GM13976 (cell line): ENCODE measurements at regions not wholly inside any gene's neighbourhood (a gene's known extent, or its start where the extent isn't known, plus 50 kb on each side); places are given as distances from the start of the nearest gene placed in this dataset.

Experiments used
- DNase-seq: peaks from one replicate; pipeline ENCODE4 v3.0.0; 2012; ENCODE audit warnings: low spot score
- CTCF ChIP-seq: IDR thresholded peaks from 2 replicates; pipeline ENCODE4 v1.5.1; 2012; ENCODE audit warnings: borderline replicate concordance, mild to moderate bottlenecking; ENCODE audit not compliant: insufficient read depth; ENCODE audit errors: extremely low read depth, missing control alignments, control extremely low read depth
- in situ Hi-C: fragments of 300-500 bp; cut with MboI; formaldehyde crosslinking; loops from one replicate; pipeline ENCODE4 v1.12.0; 2022; ENCODE audit warnings: low sequenced_read_pairs, mixed read lengths, inconsistent platforms; ENCODE audit not compliant: unreplicated experiment

GRCh38 chr11:19480540-19480939 is 232.1 kb upstream of the NAV2 start:
- in situ Hi-C loops: no loop called here
- DNase-seq: no peak
- TF ChIP-seq CTCF: no peak

DNA sequence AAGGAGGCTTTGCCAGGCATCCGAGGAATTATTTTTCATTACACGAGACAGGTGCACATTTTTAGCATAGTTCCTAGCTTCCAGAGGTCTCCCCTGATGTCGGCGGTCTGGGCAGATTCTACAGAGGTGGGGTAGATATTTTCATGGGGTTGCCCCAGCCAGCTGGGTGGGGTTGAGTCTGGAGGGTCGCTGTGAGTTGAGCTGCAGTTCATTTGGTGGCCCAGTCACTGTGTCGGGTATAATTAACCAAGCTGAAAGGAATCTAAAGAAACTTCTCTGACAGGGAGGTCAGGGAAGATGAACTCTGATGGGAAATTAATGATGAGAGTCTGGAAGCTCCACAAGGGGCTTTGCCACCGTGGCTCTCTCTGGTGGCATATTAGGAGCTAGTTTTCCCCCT is 233.7 kb upstream of the NAV2 start:
- TF ChIP-seq CTCF: no peak
- in situ Hi-C loops: no loop called here
- no peak for DNase-seq

DNA sequence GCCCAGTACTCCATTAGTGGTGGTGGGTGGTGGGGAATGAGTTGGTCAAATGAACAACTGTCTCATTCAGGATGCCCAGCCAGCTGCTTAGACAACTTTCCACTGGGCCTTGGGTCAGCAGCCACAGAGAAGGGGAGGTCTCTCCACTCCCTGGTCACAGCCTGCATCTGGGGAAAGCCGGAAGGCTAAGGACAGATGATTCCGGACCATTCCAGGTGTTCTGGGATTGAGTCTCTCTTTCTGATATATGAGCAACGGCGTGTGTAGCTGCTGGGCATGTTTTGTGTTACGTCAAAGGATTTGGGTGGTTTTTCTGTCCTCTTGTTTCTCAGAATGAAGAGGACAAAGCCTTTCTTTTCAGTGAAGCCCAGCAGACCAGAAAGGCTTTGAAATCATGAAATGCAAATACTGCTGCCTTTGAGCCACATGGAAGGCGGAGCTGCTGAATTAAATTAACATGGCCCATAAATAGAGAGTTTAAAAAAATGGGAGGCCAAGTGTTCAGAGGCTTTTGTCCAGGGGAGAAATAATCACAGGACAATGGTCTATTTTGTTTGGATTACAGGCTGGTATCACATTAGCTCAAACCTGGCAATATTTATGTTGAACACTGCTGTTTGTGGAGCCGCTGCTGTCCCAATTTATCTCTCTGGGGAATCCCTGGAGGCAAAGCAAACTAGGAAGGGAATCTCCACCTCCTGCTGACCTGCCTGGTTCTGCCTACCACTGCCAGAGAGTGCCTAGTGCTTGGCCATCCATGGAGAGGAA is 234.4 kb upstream of the E2F8 start:
- in situ Hi-C loops: no loop called here
- no peak for TF ChIP-seq CTCF
- DNase-seq: peak; percentile 64

DNA sequence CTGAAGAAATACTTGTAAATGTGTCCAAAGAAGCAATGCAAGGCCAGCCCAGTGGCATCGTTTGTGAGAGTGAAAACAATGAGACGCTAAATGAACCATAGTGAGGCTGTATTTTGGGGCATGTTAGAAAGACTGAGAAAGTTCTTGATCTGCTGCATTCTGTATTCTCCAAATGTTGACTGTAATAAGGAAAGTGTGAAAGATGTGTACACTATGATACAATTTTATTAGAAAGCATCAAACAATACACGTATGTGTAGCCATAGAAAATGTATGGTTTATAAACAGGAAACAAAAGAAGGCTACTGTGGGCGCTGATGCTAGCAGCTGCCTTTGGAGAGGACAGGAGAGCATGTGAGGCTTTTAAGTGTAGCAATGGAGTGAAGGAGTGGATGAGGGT is 233.5 kb upstream of the E2F8 start:
- no peak for DNase-seq
- TF ChIP-seq CTCF: no peak
- in situ Hi-C loops: no loop called here

- in situ Hi-C loops: no loop called here
- no peak for TF ChIP-seq CTCF
- no peak for DNase-seq
Measured at GRCh38 chr11:19472679-19473078, 231.9 kb upstream of the E2F8 start.

GRCh38 chr11:19467904-19468303 is 227.2 kb upstream of the E2F8 start:
- no peak for DNase-seq
- in situ Hi-C loops: no loop called here

More at GRCh38 chr11:19467904-19468303, 227.2 kb upstream of the E2F8 start:
- no peak for TF ChIP-seq CTCF
